Stomach (tissue), 8 donors: ENCODE measurements at regions not wholly inside any gene's neighbourhood (a gene's known extent, or its start where the extent isn't known, plus 50 kb on each side); places are given as distances from the start of the nearest gene placed in this dataset.

Source experiments
- DNase-seq, 2 donors: peaks; one replicate each; pipeline versions ENCODE4 v3.0.0 to v3.0.0-alpha.2; 2013 to 2019
- H3K27ac ChIP-seq, 5 donors: fragments of 200-600 bp in 4 of 5; sonication (generic) in 4 of 5; one replicate each; pipeline ENCODE4 v1.5.1; 2013 to 2019; ENCODE audit warnings: mild to moderate bottlenecking in 1 of 5, moderate library complexity in 1 of 5
- H3K27me3 ChIP-seq, 3 donors: fragments of 200-600 bp; sonication (generic); one replicate each; pipeline ENCODE4 v1.5.1; 2017 to 2019; ENCODE audit warnings: mixed run types in 1 of 3
- H3K36me3 ChIP-seq, 4 donors: fragments of 200-600 bp; sonication (generic); 1 replicate in 3 of 4; 2 replicates in 1 of 4; pipeline ENCODE4 v1.5.1; 2016 to 2019
- H3K4me1 ChIP-seq, 4 donors: fragments of 200-600 bp; sonication (generic); one replicate each; pipeline ENCODE4 v1.5.1; 2016 to 2019
- H3K4me3 ChIP-seq, 4 donors: fragments of 200-600 bp; sonication (generic) in 3 of 4; one replicate each; pipeline ENCODE4 v1.5.1; 2016 to 2019; ENCODE audit warnings: mild to moderate bottlenecking in 1 of 4
- H3K9me3 ChIP-seq, 4 donors: fragments of 200-600 bp; sonication (generic); one replicate each; pipeline ENCODE4 v1.5.1; 2016 to 2019
- CTCF ChIP-seq, 7 experiments: fragments of 450-650 bp in 4 of 7; fragments of 200-600 bp in 3 of 7; sonication (generic) in 3 of 7; IDR thresholded peaks; one replicate each; pipeline ENCODE4 v1.5.1; 2016 to 2019; ENCODE audit warnings: antibody characterized with exemption in 7 of 7, control low read depth in 2 of 7, mild to moderate bottlenecking in 1 of 7
- EP300 ChIP-seq: sonication (generic); formaldehyde crosslinking; IDR thresholded peaks from one replicate; pipeline ENCODE4 v1.6.1; 2017; ENCODE audit warnings: antibody characterized with exemption
- POLR2A ChIP-seq, 4 donors: fragments of 450-650 bp; IDR thresholded peaks; one replicate each; pipeline ENCODE4 v1.6.1; 2016; ENCODE audit warnings: antibody characterized with exemption in 4 of 4, control low read depth in 2 of 4, mild to moderate bottlenecking in 1 of 4, moderate library complexity in 1 of 4
- POLR2AphosphoS5 ChIP-seq, 3 donors: sonication (generic); formaldehyde crosslinking; IDR thresholded peaks; one replicate each; pipeline ENCODE4 v1.6.1; 2016; ENCODE audit warnings: antibody characterized with exemption in 3 of 3
- WGBS, 5 donors: extraction: QIAGEN DNeasy Blood & Tissue Kit in 3 of 5; methylation state at CpG; one replicate each; pipeline versions ENCODE4 v1.1.5 to v1.1.7; 2013 to 2018; 5-methylcytosine and 5-hydroxymethylcytosine counted together
- intact Hi-C: fragments of 100-400 bp; cut with DNase I; formaldehyde crosslinking; loops from one replicate; pipeline ENCODE4 v1.15.1; 2023; ENCODE audit warnings: low total_unique reads
- donor health status: healthy with polysubstance abuse.
- donor health status: Bipolar disorder and iron deficiency.
- donor health status: healthy.

- Histone ChIP-seq H3K4me3 (no peak overlapping the region), H3K4me1 (peaks cover 4 to 26% (median 14%) of the 10 kb centered on the region in 4 donors), H3K9me3 (no peaks in the 10 kb centered on the region), H3K27ac (no peak overlapping the region), H3K36me3 (no peaks in the 10 kb centered on the region), H3K27me3 (no peaks in the 10 kb centered on the region)
- TF ChIP-seq CTCF (IDR thresholded peaks at IDR 0.05) (no peak), EP300 (no peak), POLR2A (IDR thresholded peaks at IDR 0.05) (no peak), POLR2AphosphoS5 (IDR thresholded peaks at IDR 0.05) (no peak)
- 77 to 84% (median 83%) methylated on average over 9 of the region's 9 CpGs for WGBS, 5 donors
- intact Hi-C loops: no loop called here
- no peak for DNase-seq
These were observed 107.1 kb upstream of the JAG1 start for GRCh38 chr20:10780901-10781300.

- TF ChIP-seq POLR2A (IDR thresholded peaks at IDR 0.05) (no peak), POLR2AphosphoS5 (IDR thresholded peaks at IDR 0.05) (no peak), CTCF (IDR thresholded peaks at IDR 0.05) (no peak)
- WGBS, 5 donors: 62 to 82% (median 80%) methylated on average over 3 of the region's 3 CpGs
These were observed 107.7 kb upstream of the JAG1 start for GRCh38 chr20:10781526-10781925.

GRCh38 chr20:10783707-10784553 lies 110.1 kb upstream of the JAG1 start:
- intact Hi-C loops: no loop called here
- no peak overlapping the region for H3K4me3 ChIP-seq
- no peaks in the 10 kb centered on the region for H3K9me3 ChIP-seq
- H3K36me3 ChIP-seq: no peaks in the 10 kb centered on the region
- no peak for TF ChIP-seq EP300
- no peak for TF ChIP-seq CTCF (IDR thresholded peaks at IDR 0.05)
- TF ChIP-seq POLR2A (IDR thresholded peaks at IDR 0.05): no peak
- no peak for TF ChIP-seq POLR2AphosphoS5 (IDR thresholded peaks at IDR 0.05)
- no peaks in the 10 kb centered on the region for H3K27me3 ChIP-seq
- H3K4me1 ChIP-seq: peaks cover 4 to 26% (median 14%) of the 10 kb centered on the region in 4 donors
- no peak overlapping the region for H3K27ac ChIP-seq
- peak in 1 of 2 donors; percentile 50 for DNase-seq
- 37 to 64% (median 43%) methylated on average over 4 of the region's 4 CpGs for WGBS, 5 donors

More at GRCh38 chr20:10781526-10781925, 107.7 kb upstream of the JAG1 start:
- intact Hi-C loops: no loop called here
- peaks cover 4 to 26% (median 14%) of the 10 kb centered on the region in 4 donors for H3K4me1 ChIP-seq
- no peak overlapping the region for H3K4me3 ChIP-seq
- H3K36me3 ChIP-seq: no peaks in the 10 kb centered on the region
- H3K27me3 ChIP-seq: no peaks in the 10 kb centered on the region
- DNase-seq: no peak
- no peaks in the 10 kb centered on the region for H3K9me3 ChIP-seq
- no peak overlapping the region for H3K27ac ChIP-seq

GRCh38 chr20:10784554-10785183 lies 110.9 kb upstream of the JAG1 start:
- H3K4me1 ChIP-seq: peaks cover 4 to 26% (median 14%) of the 10 kb centered on the region in 4 donors
- H3K9me3 ChIP-seq: no peaks in the 10 kb centered on the region
- intact Hi-C loops: no loop called here
- no peaks in the 10 kb centered on the region for H3K27me3 ChIP-seq
- DNase-seq: no peak
- TF ChIP-seq EP300 (no peak), POLR2A (IDR thresholded peaks at IDR 0.05) (no peak), CTCF (IDR thresholded peaks at IDR 0.05) (no peak), POLR2AphosphoS5 (IDR thresholded peaks at IDR 0.05) (no peak)
- WGBS, 5 donors: 54 to 80% (median 64%) methylated on average over 6 of the region's 6 CpGs
- H3K27ac ChIP-seq: no peak overlapping the region
- H3K36me3 ChIP-seq: no peaks in the 10 kb centered on the region
- H3K4me3 ChIP-seq: no peak overlapping the region
